ENCODE measurements at regions not wholly inside any gene's neighbourhood (a gene's known extent, or its start where the extent isn't known, plus 50 kb on each side); places are given as distances from the start of the nearest gene placed in this dataset.

DNA sequence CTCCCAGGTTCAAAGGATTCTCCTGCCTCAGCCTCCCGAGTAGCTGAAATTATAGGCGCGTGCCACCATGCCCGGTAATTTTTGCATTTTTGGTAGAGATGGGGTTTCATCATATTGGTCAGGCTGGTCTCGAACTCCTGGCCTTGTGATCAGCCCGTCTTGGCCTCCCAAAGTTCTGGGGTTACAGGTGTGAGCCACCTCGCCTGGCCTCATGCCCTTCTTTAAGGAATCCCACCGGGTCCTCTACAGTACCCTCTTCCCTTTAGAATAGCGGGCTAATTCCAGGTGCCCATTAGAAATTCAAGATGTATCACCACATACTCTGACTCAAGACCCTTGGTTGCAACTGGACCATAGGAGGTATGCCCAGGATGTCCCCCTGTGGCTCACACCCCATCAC is 74.2 kb upstream of the ZNF536 start:
- H3K9ac ChIP-seq (ENCODE audit: low read depth, low read length), result no peak overlapping the region
- CTCF ChIA-PET, result no interaction called here
- dilution Hi-C loops (cut with HindIII; ENCODE audit: low sequenced_read_pairs, unreplicated experiment) (no loop called here), intact Hi-C loops (cut with micrococcal nuclease) (no loop called here), in situ Hi-C loops (cut with MboI; ENCODE audit: low sequenced_read_pairs) (no loop called here)
- no peak overlapping the region for H3K4ac ChIP-seq (ENCODE audit: low read depth, low read length)
- no peak overlapping the region for H2AK5ac ChIP-seq (ENCODE audit: low read depth, low read length)
- H3K27me3 ChIP-seq (ENCODE audit: control insufficient read depth, insufficient read depth, low read length), result no peaks in the 10 kb centered on the region
- no peak overlapping the region for H3K27ac ChIP-seq (ENCODE audit: insufficient read depth, low read length)
- no peak for DNase-seq
- H3K18ac ChIP-seq (ENCODE audit: low read depth, low read length), result no peak overlapping the region
- POLR2A ChIA-PET (ENCODE audit: unreplicated experiment), result no interaction called here
- H3K79me1 ChIP-seq (ENCODE audit: low read depth in 1 of 2, low read length in 2 of 2), result no peaks in the 10 kb centered on the region
- H4K20me1 ChIP-seq (ENCODE audit: insufficient read depth, low read length), result no peaks in the 10 kb centered on the region
- no peak overlapping the region for H2AK9ac ChIP-seq (replicated peaks; ENCODE audit: low read depth, low read length, poor library complexity)
- H3K9me3 ChIP-seq (ENCODE audit: control insufficient read depth, insufficient read depth, low read length), result peaks cover 16% of the 10 kb centered on the region; the same call in 1 of the 2 replicates
- TF ChIP-seq CHD1 (IDR thresholded peaks at IDR 0.05; ENCODE audit: low read depth, low read length) (no peak), POLR2A (IDR thresholded peaks at IDR 0.05; ENCODE audit: low read depth, low read length) (no peak), BHLHE40 (IDR thresholded peaks at IDR 0.05; ENCODE audit: low read depth, low read length) (no peak), MAFK (IDR thresholded peaks at IDR 0.05; ENCODE audit: low read depth, low read length) (no peak), FOS (IDR thresholded peaks at IDR 0.05; ENCODE audit: low read depth, low read length) (no peak), SMC3 (IDR thresholded peaks at IDR 0.05; ENCODE audit: low read depth, low read length) (no peak), MAZ (IDR thresholded peaks at IDR 0.05; ENCODE audit: borderline replicate concordance, low read depth, low read length) (no peak)
- TF ChIP-seq, protein P1, sequence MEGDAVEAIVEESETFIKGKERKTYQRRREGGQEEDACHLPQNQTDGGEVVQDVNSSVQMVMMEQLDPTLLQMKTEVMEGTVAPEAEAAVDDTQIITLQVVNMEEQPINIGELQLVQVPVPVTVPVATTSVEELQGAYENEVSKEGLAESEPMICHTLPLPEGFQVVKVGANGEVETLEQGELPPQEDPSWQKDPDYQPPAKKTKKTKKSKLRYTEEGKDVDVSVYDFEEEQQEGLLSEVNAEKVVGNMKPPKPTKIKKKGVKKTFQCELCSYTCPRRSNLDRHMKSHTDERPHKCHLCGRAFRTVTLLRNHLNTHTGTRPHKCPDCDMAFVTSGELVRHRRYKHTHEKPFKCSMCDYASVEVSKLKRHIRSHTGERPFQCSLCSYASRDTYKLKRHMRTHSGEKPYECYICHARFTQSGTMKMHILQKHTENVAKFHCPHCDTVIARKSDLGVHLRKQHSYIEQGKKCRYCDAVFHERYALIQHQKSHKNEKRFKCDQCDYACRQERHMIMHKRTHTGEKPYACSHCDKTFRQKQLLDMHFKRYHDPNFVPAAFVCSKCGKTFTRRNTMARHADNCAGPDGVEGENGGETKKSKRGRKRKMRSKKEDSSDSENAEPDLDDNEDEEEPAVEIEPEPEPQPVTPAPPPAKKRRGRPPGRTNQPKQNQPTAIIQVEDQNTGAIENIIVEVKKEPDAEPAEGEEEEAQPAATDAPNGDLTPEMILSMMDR (conservative IDR thresholded peaks at IDR 0.05; ENCODE audit: low read depth, low read length), result no peak
- TF ChIP-seq, protein P2, sequence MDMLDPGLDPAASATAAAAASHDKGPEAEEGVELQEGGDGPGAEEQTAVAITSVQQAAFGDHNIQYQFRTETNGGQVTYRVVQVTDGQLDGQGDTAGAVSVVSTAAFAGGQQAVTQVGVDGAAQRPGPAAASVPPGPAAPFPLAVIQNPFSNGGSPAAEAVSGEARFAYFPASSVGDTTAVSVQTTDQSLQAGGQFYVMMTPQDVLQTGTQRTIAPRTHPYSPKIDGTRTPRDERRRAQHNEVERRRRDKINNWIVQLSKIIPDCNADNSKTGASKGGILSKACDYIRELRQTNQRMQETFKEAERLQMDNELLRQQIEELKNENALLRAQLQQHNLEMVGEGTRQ (IDR thresholded peaks at IDR 0.05; ENCODE audit: low read depth, low read length), result no peak
- no peak overlapping the region for H2BK5ac ChIP-seq (ENCODE audit: low read depth, low read length, poor library complexity, severe bottlenecking)
- H3K36me3 ChIP-seq (ENCODE audit: control insufficient read depth, insufficient read depth, low read length), result no peaks in the 10 kb centered on the region
- H3K4me1 ChIP-seq (ENCODE audit: control insufficient read depth, insufficient read depth, low read length), result no peaks in the 10 kb centered on the region
- no peak overlapping the region for H4K91ac ChIP-seq (ENCODE audit: insufficient read depth, low read depth, low read length)
- H3K14ac ChIP-seq (replicated peaks; ENCODE audit: low read depth, low read length), result no peak overlapping the region
- no peak overlapping the region for H2BK20ac ChIP-seq (ENCODE audit: low read depth, low read length)
- no peak overlapping the region for H4K5ac ChIP-seq (ENCODE audit: low read depth, low read length)
- no peak overlapping the region for H3K56ac ChIP-seq (ENCODE audit: extremely low read depth, insufficient read depth, low read length)
- no peak overlapping the region for H2BK15ac ChIP-seq (ENCODE audit: low read depth, low read length)
- H3K4me3 ChIP-seq (ENCODE audit: insufficient read depth, low read depth, low read length), result no peak overlapping the region
- H2AFZ ChIP-seq (replicated peaks; ENCODE audit: low read length, poor library complexity), result no peak overlapping the region
- no peak overlapping the region for H3K23ac ChIP-seq (ENCODE audit: low read depth, low read length)
- H2BK120ac ChIP-seq (ENCODE audit: low read depth, low read length), result no peak overlapping the region
- H4K8ac ChIP-seq (ENCODE audit: low read depth in 2 of 2, low read length in 2 of 2), result no peak overlapping the region
- WGBS, 2 experiments (ENCODE audit: extremely low coverage in 2 of 2, insufficient read length in 1 of 2), result no CpG with 5 or more reads among the region's 9 CpGs
- BruUV-seq (replicated peaks), result no TSS peak
- no peak for ATAC-seq (ENCODE audit: low read depth)
- no peaks in the 10 kb centered on the region for H3K9me1 ChIP-seq (ENCODE audit: insufficient read depth, low read length)
- H3K4me2 ChIP-seq (ENCODE audit: low read depth, low read length), result no peak overlapping the region

All from IMR-90 (cell line).